Panc1 (cell line): ENCODE measurements at regions not wholly inside any gene's neighbourhood (a gene's known extent, or its start where the extent isn't known, plus 50 kb on each side); places are given as distances from the start of the nearest gene placed in this dataset.

Experiments
- ATAC-seq: fragments of 200-7000 bp; cut with Tn5 transposase; 2 replicates; pipeline ENCODE4 v1.9.1; 2020; ENCODE audit warnings: mild to moderate bottlenecking, moderate library complexity
- BruUV-seq: library from RNA; stranded (reverse); fragments of 400-500 nt; replicated peaks from 2 replicates; lab custom pipeline; 2021; lab: Mats Ljungman, UMichigan
- CTCF ChIA-PET: fragments of 300-600 bp; sonication (Branson Sonifier 250); formaldehyde crosslinking; loops from one replicate; lab custom pipeline; 2022; ENCODE audit warnings: antibody characterized with exemption; lab: Charles Lee
- POLR2A ChIA-PET: fragments of 300-600 bp; sonication (Branson Sonifier 250); formaldehyde crosslinking; loops from one replicate; lab custom pipeline; 2022; ENCODE audit warnings: antibody characterized with exemption; lab: Charles Lee
- DNase-seq: peaks from one replicate; pipeline ENCODE4 v3.0.0-alpha.2; 2010; ENCODE audit warnings: low read depth, low spot score
- H3K27ac ChIP-seq: 2 replicates; pipeline ENCODE4 v1.5.1; 2011; ENCODE audit warnings: mild to moderate bottlenecking, low read length, inconsistent platforms
- H3K27me3 ChIP-seq: fragments of 200-500 bp; sonication (Bioruptor generic); 2 replicates; pipeline ENCODE4 v1.6.0; 2014; ENCODE audit warnings: low read length, inconsistent platforms; ENCODE audit not compliant: control insufficient read depth, insufficient read depth
- H3K36me3 ChIP-seq: fragments of 200-500 bp; sonication (Bioruptor generic); 2 replicates; pipeline ENCODE4 v1.5.1; 2014; ENCODE audit warnings: inconsistent platforms, mild to moderate bottlenecking, low read length, moderate library complexity; ENCODE audit not compliant: control insufficient read depth, insufficient read depth
- H3K4me1 ChIP-seq: 2 replicates; pipeline ENCODE4 v1.5.1; 2011; ENCODE audit warnings: inconsistent platforms, mild to moderate bottlenecking, low read length, moderate library complexity; ENCODE audit not compliant: control insufficient read depth, insufficient read depth
- H3K4me3 ChIP-seq, 2 experiments: 2 replicates each; pipeline ENCODE4 v1.5.1; 2011 to 2012; ENCODE audit warnings: low read depth in 2 of 2, low read length in 2 of 2, mild to moderate bottlenecking in 2 of 2, inconsistent platforms in 1 of 2, moderate library complexity in 1 of 2
- H3K9me3 ChIP-seq: fragments of 200-500 bp; sonication (Bioruptor generic); 2 replicates; pipeline ENCODE4 v1.5.1; 2014; ENCODE audit warnings: low read depth, mild to moderate bottlenecking, inconsistent platforms, low read length, moderate library complexity; ENCODE audit not compliant: control insufficient read depth, insufficient read depth
- POLR2AphosphoS5 ChIP-seq: IDR thresholded peaks from 2 replicates; pipeline ENCODE4 v1.6.1; 2012; ENCODE audit warnings: mild to moderate bottlenecking, low read depth, low read length, moderate library complexity
- REST ChIP-seq, 2 experiments: IDR thresholded peaks; 2 replicates each; pipeline ENCODE4 v1.6.1; 2011 to 2012; ENCODE audit warnings: low read depth in 2 of 2, control low read depth in 1 of 2, low read length in 1 of 2, mild to moderate bottlenecking in 1 of 2, moderate library complexity in 1 of 2; ENCODE audit not compliant: insufficient read depth in 1 of 2
- SIN3A ChIP-seq: IDR thresholded peaks from 2 replicates; pipeline ENCODE4 v1.6.1; 2012; ENCODE audit warnings: low read depth, mild to moderate bottlenecking, low read length, moderate library complexity, borderline replicate concordance; ENCODE audit not compliant: insufficient read depth
- TCF7L2 ChIP-seq: IDR thresholded peaks from 2 replicates; pipeline ENCODE4 v1.6.1; 2011; ENCODE audit warnings: mild to moderate bottlenecking, low read depth, low read length, inconsistent platforms
- in situ Hi-C: cut with HindIII; loops from 2 replicates; pipeline ENCODE4 v1.10.0; 2016; ENCODE audit warnings: low sequenced_read_pairs, low pct_unique_long_range_greater_than_20kb
- intact Hi-C: fragments of 100-400 bp; cut with micrococcal nuclease; formaldehyde crosslinking; loops from one replicate; pipeline ENCODE4 v1.10.0; 2022; ENCODE audit not compliant: unreplicated experiment
- TF ChIP-seq, protein P1 (sequence below): fragments of 450-650 bp; IDR thresholded peaks from 2 replicates; pipeline ENCODE4 v1.5.1; 2017; ENCODE audit warnings: mild to moderate bottlenecking

DNA sequence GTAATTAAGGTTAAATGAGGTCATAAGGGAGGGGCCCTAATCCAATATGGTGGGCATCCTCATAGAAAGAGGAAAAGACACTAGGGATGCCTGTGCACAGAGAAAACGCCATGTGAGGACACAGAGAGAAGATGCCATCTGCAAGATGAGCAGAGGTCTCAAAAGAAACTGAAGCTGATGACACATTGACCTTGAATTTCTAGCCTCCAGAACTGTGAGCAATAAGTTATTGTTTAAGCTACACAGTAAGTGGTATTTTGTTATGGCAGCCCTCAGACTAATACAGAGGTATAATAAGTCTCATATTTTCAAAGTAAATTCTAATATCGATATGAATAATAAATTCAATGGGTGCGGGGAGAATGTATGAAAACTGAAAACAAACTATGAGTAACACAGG lies 169.9 kb downstream of the UGT8 start:
- CTCF ChIA-PET: no interaction called here
- Histone ChIP-seq H3K27ac (no peak overlapping the region), H3K4me3 (no peak overlapping the region), H3K27me3 (no peaks in the 10 kb centered on the region), H3K36me3 (no peaks in the 10 kb centered on the region), H3K9me3 (no peaks in the 10 kb centered on the region), H3K4me1 (no peaks in the 10 kb centered on the region)
- no TSS peak for BruUV-seq
- POLR2A ChIA-PET: no interaction called here
- in situ Hi-C loops (no loop called here), intact Hi-C loops (no loop called here)
- TF ChIP-seq SIN3A: no peak
- TF ChIP-seq TCF7L2: no peak
- DNase-seq: no peak
- no peak for ATAC-seq

DNA sequence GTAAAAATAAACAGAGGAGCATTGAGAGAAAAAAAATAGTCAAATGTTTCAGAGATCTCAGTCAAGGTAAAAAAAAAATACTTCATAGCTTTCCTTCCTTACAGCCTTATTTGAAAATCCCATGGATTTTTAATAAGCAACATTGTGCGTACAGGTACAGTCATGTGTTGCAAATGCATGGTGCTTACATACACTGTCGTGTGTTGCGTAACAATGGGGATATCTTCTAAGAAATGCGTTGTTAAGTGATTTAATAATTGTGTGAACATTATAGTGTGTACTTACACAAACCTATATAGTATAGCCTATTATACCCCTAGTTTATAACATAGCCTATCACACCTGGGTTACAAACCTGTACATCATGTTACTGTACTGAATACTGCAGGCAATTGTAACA lies 172.0 kb downstream of the UGT8 start:
- in situ Hi-C loops (no loop called here), intact Hi-C loops (no loop called here)
- no peaks in the 10 kb centered on the region for H3K4me1 ChIP-seq
- ChIA-PET POLR2A (no interaction called here), CTCF (no interaction called here)
- no peak for ATAC-seq
- H3K9me3 ChIP-seq: no peaks in the 10 kb centered on the region
- no TSS peak for BruUV-seq
- no peaks in the 10 kb centered on the region for H3K27me3 ChIP-seq
- no peak overlapping the region for H3K27ac ChIP-seq
- DNase-seq: no peak
- H3K36me3 ChIP-seq: no peaks in the 10 kb centered on the region
- no peak overlapping the region for H3K4me3 ChIP-seq
- no peak for TF ChIP-seq TCF7L2
- TF ChIP-seq, protein P1, sequence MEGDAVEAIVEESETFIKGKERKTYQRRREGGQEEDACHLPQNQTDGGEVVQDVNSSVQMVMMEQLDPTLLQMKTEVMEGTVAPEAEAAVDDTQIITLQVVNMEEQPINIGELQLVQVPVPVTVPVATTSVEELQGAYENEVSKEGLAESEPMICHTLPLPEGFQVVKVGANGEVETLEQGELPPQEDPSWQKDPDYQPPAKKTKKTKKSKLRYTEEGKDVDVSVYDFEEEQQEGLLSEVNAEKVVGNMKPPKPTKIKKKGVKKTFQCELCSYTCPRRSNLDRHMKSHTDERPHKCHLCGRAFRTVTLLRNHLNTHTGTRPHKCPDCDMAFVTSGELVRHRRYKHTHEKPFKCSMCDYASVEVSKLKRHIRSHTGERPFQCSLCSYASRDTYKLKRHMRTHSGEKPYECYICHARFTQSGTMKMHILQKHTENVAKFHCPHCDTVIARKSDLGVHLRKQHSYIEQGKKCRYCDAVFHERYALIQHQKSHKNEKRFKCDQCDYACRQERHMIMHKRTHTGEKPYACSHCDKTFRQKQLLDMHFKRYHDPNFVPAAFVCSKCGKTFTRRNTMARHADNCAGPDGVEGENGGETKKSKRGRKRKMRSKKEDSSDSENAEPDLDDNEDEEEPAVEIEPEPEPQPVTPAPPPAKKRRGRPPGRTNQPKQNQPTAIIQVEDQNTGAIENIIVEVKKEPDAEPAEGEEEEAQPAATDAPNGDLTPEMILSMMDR: no peak
- TF ChIP-seq REST (IDR thresholded peaks at IDR 0.05; ENCODE audit: insufficient read depth in 1 of 2, low read depth in 2 of 2, low read length in 1 of 2): no peak
- TF ChIP-seq POLR2AphosphoS5: no peak
- TF ChIP-seq SIN3A: no peak

DNA sequence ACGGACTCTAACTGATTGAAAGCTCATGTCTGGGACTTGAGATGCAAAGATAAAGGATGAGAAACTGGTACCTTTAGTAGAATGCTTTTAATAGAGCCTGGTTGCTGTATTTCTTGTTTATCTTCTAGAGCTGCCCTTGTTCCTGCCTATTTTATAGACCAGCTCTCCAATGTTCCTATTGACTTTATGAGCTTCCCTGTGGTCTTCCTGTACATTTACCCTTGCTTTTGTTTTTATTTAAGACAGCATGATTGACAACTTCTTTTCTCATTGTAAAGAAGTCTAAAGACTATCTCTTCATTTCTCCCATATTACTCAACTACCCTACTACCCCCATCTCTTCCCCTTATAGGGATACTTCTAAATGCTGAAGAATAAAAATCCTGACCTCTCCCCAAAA lies 174.7 kb downstream of the UGT8 start:
- no peak for TF ChIP-seq POLR2AphosphoS5
- ChIA-PET POLR2A (no interaction called here), CTCF (no interaction called here)
- Histone ChIP-seq H3K4me3 (no peak overlapping the region), H3K36me3 (no peaks in the 10 kb centered on the region), H3K9me3 (no peaks in the 10 kb centered on the region), H3K4me1 (no peaks in the 10 kb centered on the region), H3K27ac (no peak overlapping the region), H3K27me3 (no peaks in the 10 kb centered on the region)
- in situ Hi-C loops (no loop called here), intact Hi-C loops (no loop called here)
- no peak for DNase-seq
- BruUV-seq: no TSS peak
- no peak for ATAC-seq
